Stomach (tissue), 8 donors: ENCODE measurements at regions not wholly inside any gene's neighbourhood (a gene's known extent, or its start where the extent isn't known, plus 50 kb on each side); places are given as distances from the start of the nearest gene placed in this dataset.

Experiments
- DNase-seq, 2 donors: peaks; one replicate each; pipeline versions ENCODE4 v3.0.0 to v3.0.0-alpha.2; 2013 to 2019
- H3K27ac ChIP-seq, 5 donors: fragments of 200-600 bp in 4 of 5; sonication (generic) in 4 of 5; one replicate each; pipeline ENCODE4 v1.5.1; 2013 to 2019; ENCODE audit warnings: mild to moderate bottlenecking in 1 of 5, moderate library complexity in 1 of 5
- H3K27me3 ChIP-seq, 3 donors: fragments of 200-600 bp; sonication (generic); one replicate each; pipeline ENCODE4 v1.5.1; 2017 to 2019; ENCODE audit warnings: mixed run types in 1 of 3
- H3K36me3 ChIP-seq, 4 donors: fragments of 200-600 bp; sonication (generic); 1 replicate in 3 of 4; 2 replicates in 1 of 4; pipeline ENCODE4 v1.5.1; 2016 to 2019
- H3K4me1 ChIP-seq, 4 donors: fragments of 200-600 bp; sonication (generic); one replicate each; pipeline ENCODE4 v1.5.1; 2016 to 2019
- H3K4me3 ChIP-seq, 4 donors: fragments of 200-600 bp; sonication (generic) in 3 of 4; one replicate each; pipeline ENCODE4 v1.5.1; 2016 to 2019; ENCODE audit warnings: mild to moderate bottlenecking in 1 of 4
- H3K9me3 ChIP-seq, 4 donors: fragments of 200-600 bp; sonication (generic); one replicate each; pipeline ENCODE4 v1.5.1; 2016 to 2019
- CTCF ChIP-seq, 7 experiments: fragments of 450-650 bp in 4 of 7; fragments of 200-600 bp in 3 of 7; sonication (generic) in 3 of 7; IDR thresholded peaks; one replicate each; pipeline ENCODE4 v1.5.1; 2016 to 2019; ENCODE audit warnings: antibody characterized with exemption in 7 of 7, control low read depth in 2 of 7, mild to moderate bottlenecking in 1 of 7
- EP300 ChIP-seq: sonication (generic); formaldehyde crosslinking; IDR thresholded peaks from one replicate; pipeline ENCODE4 v1.6.1; 2017; ENCODE audit warnings: antibody characterized with exemption
- POLR2A ChIP-seq, 4 donors: fragments of 450-650 bp; IDR thresholded peaks; one replicate each; pipeline ENCODE4 v1.6.1; 2016; ENCODE audit warnings: antibody characterized with exemption in 4 of 4, control low read depth in 2 of 4, mild to moderate bottlenecking in 1 of 4, moderate library complexity in 1 of 4
- POLR2AphosphoS5 ChIP-seq, 3 donors: sonication (generic); formaldehyde crosslinking; IDR thresholded peaks; one replicate each; pipeline ENCODE4 v1.6.1; 2016; ENCODE audit warnings: antibody characterized with exemption in 3 of 3
- WGBS, 5 donors: extraction: QIAGEN DNeasy Blood & Tissue Kit in 3 of 5; methylation state at CpG; one replicate each; pipeline versions ENCODE4 v1.1.5 to v1.1.7; 2013 to 2018; 5-methylcytosine and 5-hydroxymethylcytosine counted together
- intact Hi-C: fragments of 100-400 bp; cut with DNase I; formaldehyde crosslinking; loops from one replicate; pipeline ENCODE4 v1.15.1; 2023; ENCODE audit warnings: low total_unique reads
- donor health status: healthy with polysubstance abuse.
- donor health status: Bipolar disorder and iron deficiency.
- donor health status: healthy.

GRCh38 chr15:95918525-95918924 lies 412.0 kb upstream of the NR2F2 start:
- Histone ChIP-seq H3K4me3 (no peak overlapping the region), H3K9me3 (no peaks in the 10 kb centered on the region), H3K36me3 (no peaks in the 10 kb centered on the region), H3K4me1 (peaks cover 0 to 11% (median 0%) of the 10 kb centered on the region in 4 donors), H3K27ac (no peak overlapping the region), H3K27me3 (no peaks in the 10 kb centered on the region)
- no peak for TF ChIP-seq EP300
- TF ChIP-seq CTCF (IDR thresholded peaks at IDR 0.05), result no peak
- no peak for TF ChIP-seq POLR2A (IDR thresholded peaks at IDR 0.05)
- TF ChIP-seq POLR2AphosphoS5 (IDR thresholded peaks at IDR 0.05), result no peak
- no peak for DNase-seq
- 94 to 99% (median 96%) methylated on average over 3 of the region's 3 CpGs for WGBS, 5 donors
- intact Hi-C loops, result no loop called here

GRCh38 chr15:95919460-95919859 lies 411.0 kb upstream of the NR2F2 start:
- no peak for TF ChIP-seq POLR2AphosphoS5 (IDR thresholded peaks at IDR 0.05)
- no peak for TF ChIP-seq CTCF (IDR thresholded peaks at IDR 0.05)
- no peak for TF ChIP-seq POLR2A (IDR thresholded peaks at IDR 0.05)
- TF ChIP-seq EP300, result no peak
- intact Hi-C loops, result no loop called here
- Histone ChIP-seq H3K4me3 (no peak overlapping the region), H3K27me3 (no peaks in the 10 kb centered on the region), H3K27ac (no peak overlapping the region), H3K36me3 (no peaks in the 10 kb centered on the region), H3K4me1 (peaks cover 0 to 15% (median 2%) of the 10 kb centered on the region in 4 donors), H3K9me3 (no peaks in the 10 kb centered on the region)
- WGBS, 5 donors, result 58 to 79% (median 64%) methylated on average over 1 of the region's 1 CpG
- DNase-seq, result no peak

GRCh38 chr15:95921404-95921803 lies 409.1 kb upstream of the NR2F2 start:
- intact Hi-C loops, result no loop called here
- DNase-seq, result no peak
- TF ChIP-seq EP300 (no peak), CTCF (IDR thresholded peaks at IDR 0.05) (no peak), POLR2AphosphoS5 (IDR thresholded peaks at IDR 0.05) (no peak), POLR2A (IDR thresholded peaks at IDR 0.05) (no peak)
- no peaks in the 10 kb centered on the region for H3K9me3 ChIP-seq
- H3K4me3 ChIP-seq, result no peak overlapping the region
- no peaks in the 10 kb centered on the region for H3K27me3 ChIP-seq
- peaks cover 0 to 16% (median 2%) of the 10 kb centered on the region in 4 donors for H3K4me1 ChIP-seq
- H3K27ac ChIP-seq, result no peak overlapping the region
- H3K36me3 ChIP-seq, result no peaks in the 10 kb centered on the region

DNA sequence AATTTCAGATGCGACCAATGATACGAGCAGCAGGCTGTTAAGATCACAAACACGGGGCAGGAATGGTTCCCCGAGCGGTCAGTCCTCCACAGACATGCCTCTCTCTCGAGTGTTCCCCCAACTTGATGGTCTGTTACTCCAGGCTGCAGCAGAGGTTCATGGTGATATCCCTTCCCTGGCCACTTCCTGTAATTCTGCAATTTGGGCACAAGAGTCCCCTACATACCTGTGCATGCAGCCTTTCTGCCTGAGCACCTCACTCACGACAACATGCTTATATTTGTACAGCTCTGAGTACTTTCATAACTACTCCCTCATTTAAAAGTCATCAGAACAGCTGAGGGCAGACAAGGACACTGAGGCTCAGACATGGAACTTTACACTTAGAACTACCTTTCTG lies 408.1 kb upstream of the NR2F2 start:
- peak in 1 of 2 donors; percentile 35 for DNase-seq
- no peak overlapping the region for H3K4me3 ChIP-seq
- peak overlapping the region in 2 of 5 donors; percentile 5 to 65 for H3K27ac ChIP-seq
- intact Hi-C loops, result no loop called here
- no peaks in the 10 kb centered on the region for H3K36me3 ChIP-seq
- 72 to 83% (median 74%) methylated on average over 7 of the region's 7 CpGs for WGBS, 5 donors
- H3K9me3 ChIP-seq, result no peaks in the 10 kb centered on the region
- H3K27me3 ChIP-seq, result no peaks in the 10 kb centered on the region
- H3K4me1 ChIP-seq, result peaks cover 0 to 16% (median 2%) of the 10 kb centered on the region in 4 donors
- TF ChIP-seq POLR2A (IDR thresholded peaks at IDR 0.05) (no peak), CTCF (IDR thresholded peaks at IDR 0.05) (peak in 1 of 7 experiments; percentile 41)
